PC-9 (cell line): ENCODE measurements at regions not wholly inside any gene's neighbourhood (a gene's known extent, or its start where the extent isn't known, plus 50 kb on each side); places are given as distances from the start of the nearest gene placed in this dataset.

ENCODE experiments used
- BruUV-seq: library from RNA; stranded (reverse); fragments of 400-500 nt; replicated peaks from 2 replicates; lab custom pipeline; 2021; lab: Mats Ljungman, UMichigan
- CTCF ChIA-PET: fragments of 300-600 bp; sonication (Branson Sonifier 250); formaldehyde crosslinking; loops from one replicate; lab custom pipeline; 2022; ENCODE audit warnings: antibody characterized with exemption; lab: Charles Lee
- POLR2A ChIA-PET: fragments of 300-600 bp; sonication (Branson Sonifier 250); formaldehyde crosslinking; loops from one replicate; lab custom pipeline; 2022; ENCODE audit warnings: antibody characterized with exemption; ENCODE audit not compliant: unreplicated experiment; lab: Charles Lee
- DNase-seq, 2 experiments: peaks; one replicate each; pipeline versions ENCODE4 v3.0.0 to v3.0.0-alpha.2; 2015 to 2022; ENCODE audit warnings: mixed read lengths in 1 of 2
- H2AFZ ChIP-seq: fragments of 200-600 bp; sonication (generic); 2 replicates; pipeline ENCODE4 v1.8.1; 2017; ENCODE audit warnings: antibody characterized with exemption
- H3F3A ChIP-seq: fragments of 200-600 bp; sonication (generic); 2 replicates; pipeline ENCODE4 v1.8.1; 2017; ENCODE audit warnings: antibody characterized with exemption, mild to moderate bottlenecking, low read depth; ENCODE audit not compliant: insufficient read depth
- H3K27ac ChIP-seq: fragments of 200-600 bp; sonication (generic); 2 replicates; pipeline ENCODE4 v1.6.1; 2016; ENCODE audit warnings: mixed run types
- H3K27me3 ChIP-seq: fragments of 200-600 bp; sonication (generic); 2 replicates; pipeline ENCODE4 v1.6.1; 2016; ENCODE audit warnings: low read depth, mixed run types; ENCODE audit not compliant: insufficient read depth
- H3K36me3 ChIP-seq: fragments of 200-600 bp; sonication (generic); 2 replicates; pipeline ENCODE4 v1.6.1; 2016; ENCODE audit warnings: low read depth, mixed run types
- H3K4me1 ChIP-seq: fragments of 200-600 bp; sonication (generic); replicated peaks from 2 replicates; pipeline ENCODE4 v1.6.1; 2016; ENCODE audit warnings: mixed run types; ENCODE audit not compliant: insufficient read depth
- H3K4me2 ChIP-seq: fragments of 200-600 bp; sonication (generic); 2 replicates; pipeline ENCODE4 v1.6.1; 2017; ENCODE audit warnings: mixed run types
- H3K4me3 ChIP-seq: fragments of 200-600 bp; sonication (generic); 2 replicates; pipeline ENCODE4 v1.6.1; 2016; ENCODE audit warnings: mixed run types
- H3K79me2 ChIP-seq: fragments of 200-600 bp; sonication (generic); 2 replicates; pipeline ENCODE4 v1.6.1; 2017; ENCODE audit warnings: low read depth, mixed run types
- H3K9me2 ChIP-seq: fragments of 200-600 bp; sonication (generic); 2 replicates; pipeline ENCODE4 v1.8.1; 2017; ENCODE audit warnings: mild to moderate bottlenecking; ENCODE audit not compliant: insufficient read depth
- H3K9me3 ChIP-seq: fragments of 200-600 bp; sonication (generic); 2 replicates; pipeline ENCODE4 v1.8.1; 2016; ENCODE audit warnings: low read depth; ENCODE audit not compliant: insufficient read depth
- H4K20me1 ChIP-seq: fragments of 200-600 bp; sonication (generic); 2 replicates; pipeline ENCODE4 v1.8.1; 2017; ENCODE audit not compliant: insufficient read depth
- CTCF ChIP-seq: fragments of 200-600 bp; sonication (generic); conservative IDR thresholded peaks from 2 replicates; pipeline ENCODE4 v1.6.1; 2017; ENCODE audit warnings: mixed run types, antibody characterized with exemption, mild to moderate bottlenecking, moderate library complexity
- EZH2 ChIP-seq: fragments of 200-600 bp; sonication (generic); IDR thresholded peaks from 2 replicates; pipeline ENCODE4 v1.8.0; 2017; ENCODE audit warnings: antibody characterized with exemption, low read depth
- intact Hi-C: fragments of 100-400 bp; cut with micrococcal nuclease; formaldehyde crosslinking; loops from one replicate; pipeline ENCODE4 v1.10.0; 2022; ENCODE audit not compliant: unreplicated experiment

- H3K27ac ChIP-seq: no peak overlapping the region
- no peaks in the 10 kb centered on the region for H3K4me1 ChIP-seq
- ChIA-PET CTCF (no interaction called here), POLR2A (no interaction called here)
- H3K79me2 ChIP-seq: no peaks in the 10 kb centered on the region
- intact Hi-C loops: no loop called here
- no peaks in the 10 kb centered on the region; the same call in 1 of the 2 replicates for H3K9me3 ChIP-seq
- no peak for TF ChIP-seq EZH2
- no peak for TF ChIP-seq CTCF
- no TSS peak for BruUV-seq
- H3K27me3 ChIP-seq: no peaks in the 10 kb centered on the region; the same call in 1 of the 2 replicates
- no peak overlapping the region for H3K4me3 ChIP-seq
- no peaks in the 10 kb centered on the region for H4K20me1 ChIP-seq
- H2AFZ ChIP-seq: no peak overlapping the region
- H3K36me3 ChIP-seq: no peaks in the 10 kb centered on the region
- H3K9me2 ChIP-seq: no peaks in the 10 kb centered on the region
- no peak overlapping the region for H3K4me2 ChIP-seq
- no peaks in the 10 kb centered on the region for H3F3A ChIP-seq
- no peak for DNase-seq
Observed at GRCh38 chr12:107258780-107259179, 165.4 kb upstream of the CRY1 start.

GRCh38 chr12:107263980-107264379, 170.6 kb upstream of the CRY1 start:
- no TSS peak for BruUV-seq
- no peaks in the 10 kb centered on the region for H3K36me3 ChIP-seq
- H3K4me1 ChIP-seq: no peaks in the 10 kb centered on the region
- H4K20me1 ChIP-seq: no peaks in the 10 kb centered on the region
- H3F3A ChIP-seq: no peaks in the 10 kb centered on the region
- no peaks in the 10 kb centered on the region for H3K79me2 ChIP-seq
- ChIA-PET POLR2A (no interaction called here), CTCF (no interaction called here)
- intact Hi-C loops: no loop called here
- no peaks in the 10 kb centered on the region for H3K27me3 ChIP-seq
- TF ChIP-seq CTCF (no peak), EZH2 (no peak)
- H3K4me3 ChIP-seq: no peak overlapping the region
- DNase-seq: no peak
- H3K9me2 ChIP-seq: no peaks in the 10 kb centered on the region
- no peak overlapping the region for H2AFZ ChIP-seq
- no peak overlapping the region for H3K27ac ChIP-seq
- H3K4me2 ChIP-seq: no peak overlapping the region
- no peaks in the 10 kb centered on the region; the same call in 1 of the 2 replicates for H3K9me3 ChIP-seq

- Histone ChIP-seq H3K4me3 (no peak overlapping the region), H3K27ac (no peak overlapping the region), H3K27me3 (no peaks in the 10 kb centered on the region), H3K9me3 (no peaks in the 10 kb centered on the region), H3K4me2 (no peak overlapping the region), H3K79me2 (no peaks in the 10 kb centered on the region), H3K36me3 (no peaks in the 10 kb centered on the region), H2AFZ (no peak overlapping the region), H3F3A (no peaks in the 10 kb centered on the region), H4K20me1 (no peaks in the 10 kb centered on the region), H3K4me1 (no peaks in the 10 kb centered on the region), H3K9me2 (no peaks in the 10 kb centered on the region)
- DNase-seq: no peak
- no TSS peak for BruUV-seq
- CTCF ChIA-PET: no interaction called here
- intact Hi-C loops: no loop called here
- POLR2A ChIA-PET: no interaction called here
- TF ChIP-seq EZH2: no peak
- no peak for TF ChIP-seq CTCF
Observed at GRCh38 chr12:107264667-107265066, 171.3 kb upstream of the CRY1 start.
